ENCODE measurements at regions not wholly inside any gene's neighbourhood (a gene's known extent, or its start where the extent isn't known, plus 50 kb on each side); places are given as distances from the start of the nearest gene placed in this dataset.
"Not testable (repeated sequence)": the region's sequence is repeated elsewhere in the genome, so short reads cannot be mapped to it uniquely, and the experiment has no call there.

DNA sequence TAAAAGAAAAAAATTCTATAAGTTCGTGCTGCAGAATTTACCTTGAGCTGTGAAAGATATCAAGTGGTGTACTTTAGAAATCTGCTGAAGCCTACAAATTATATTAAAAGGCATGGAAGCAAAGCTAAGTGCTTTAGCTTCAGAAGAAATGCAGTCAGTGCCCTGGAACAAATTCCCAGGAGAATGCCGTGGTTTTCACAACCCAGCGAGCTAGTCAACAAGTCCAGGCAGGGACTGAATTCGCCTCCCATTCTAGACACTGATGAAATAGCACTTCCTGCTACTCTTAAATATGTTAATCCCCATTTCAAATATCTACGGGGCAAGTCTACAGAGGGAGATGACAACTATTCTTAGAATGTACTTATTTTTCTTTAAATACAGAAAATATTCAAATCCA lies 326.4 kb upstream of the IGF1R start:
- H3K27ac Mint-ChIP-seq = no peak overlapping the region
- H3K4me1 Mint-ChIP-seq = no peaks in the 10 kb centered on the region
- H3K4me3 Mint-ChIP-seq = no peak overlapping the region
- ATAC-seq = no peak
- H3K9me3 Mint-ChIP-seq = peaks cover 4% of the 10 kb centered on the region
- H3K27me3 Mint-ChIP-seq = no peaks in the 10 kb centered on the region
- no peaks in the 10 kb centered on the region for H3K36me3 Mint-ChIP-seq

DNA sequence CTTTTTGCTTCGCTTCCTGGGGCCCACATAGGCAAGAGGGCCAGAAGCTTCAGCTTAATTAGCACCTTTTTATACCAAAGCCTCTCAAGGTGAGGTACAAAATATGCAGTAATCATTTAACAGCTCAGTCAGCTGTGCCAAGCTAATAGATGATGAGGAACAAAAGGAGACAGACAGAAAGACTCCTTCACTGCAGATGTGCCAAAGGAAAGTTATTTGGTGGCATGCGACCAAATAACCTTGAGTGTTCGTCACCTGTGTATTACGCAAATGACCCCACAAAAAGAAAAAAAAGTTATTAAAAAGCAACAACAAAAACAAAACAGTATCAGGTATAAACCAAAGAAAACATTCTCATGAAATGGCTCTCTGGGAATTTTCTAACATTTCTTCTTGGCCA lies 325.8 kb upstream of the IGF1R start:
- H3K4me3 Mint-ChIP-seq = no peak overlapping the region
- H3K27ac Mint-ChIP-seq = no peak overlapping the region
- H3K27me3 Mint-ChIP-seq = no peaks in the 10 kb centered on the region
- no peaks in the 10 kb centered on the region for H3K4me1 Mint-ChIP-seq
- no peaks in the 10 kb centered on the region for H3K36me3 Mint-ChIP-seq
- peaks cover 4% of the 10 kb centered on the region for H3K9me3 Mint-ChIP-seq
- ATAC-seq = no peak

DNA sequence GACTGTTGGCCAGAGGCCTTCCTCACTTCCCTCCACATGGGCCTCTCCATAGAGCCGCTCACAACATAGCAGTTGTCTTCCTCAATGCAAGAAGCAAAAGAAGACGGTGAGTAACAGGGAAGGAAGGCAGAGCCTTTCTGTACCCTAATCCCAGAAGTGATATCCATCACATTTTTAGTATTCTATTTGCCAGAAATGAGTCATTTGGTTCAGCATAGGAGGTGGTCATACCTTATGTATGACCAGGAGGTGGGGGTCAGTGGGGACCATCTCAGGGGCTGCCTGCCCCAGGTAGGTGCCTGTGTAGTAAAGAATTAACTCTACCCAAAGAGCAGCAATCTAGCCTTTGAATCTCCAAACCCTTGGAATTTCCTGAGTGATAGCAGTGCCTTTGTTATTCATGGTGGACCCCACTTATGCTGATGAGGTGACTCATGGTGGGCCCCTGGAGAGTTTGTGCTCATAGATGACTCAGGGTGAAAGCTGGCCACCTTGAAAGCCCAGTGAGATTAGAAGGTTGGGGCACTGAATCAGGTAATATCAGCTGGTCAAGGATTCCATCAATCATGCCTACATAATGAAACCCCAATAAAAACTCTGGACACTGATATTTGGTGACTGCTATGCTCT lies 323.9 kb upstream of the IGF1R start:
- no peak overlapping the region for H3K27ac Mint-ChIP-seq
- no peak overlapping the region for H3K4me3 Mint-ChIP-seq
- peaks cover 2% of the 10 kb centered on the region for H3K9me3 Mint-ChIP-seq
- no peaks in the 10 kb centered on the region for H3K36me3 Mint-ChIP-seq
- no peaks in the 10 kb centered on the region for H3K27me3 Mint-ChIP-seq
- no peak for ATAC-seq
- no peaks in the 10 kb centered on the region for H3K4me1 Mint-ChIP-seq

DNA sequence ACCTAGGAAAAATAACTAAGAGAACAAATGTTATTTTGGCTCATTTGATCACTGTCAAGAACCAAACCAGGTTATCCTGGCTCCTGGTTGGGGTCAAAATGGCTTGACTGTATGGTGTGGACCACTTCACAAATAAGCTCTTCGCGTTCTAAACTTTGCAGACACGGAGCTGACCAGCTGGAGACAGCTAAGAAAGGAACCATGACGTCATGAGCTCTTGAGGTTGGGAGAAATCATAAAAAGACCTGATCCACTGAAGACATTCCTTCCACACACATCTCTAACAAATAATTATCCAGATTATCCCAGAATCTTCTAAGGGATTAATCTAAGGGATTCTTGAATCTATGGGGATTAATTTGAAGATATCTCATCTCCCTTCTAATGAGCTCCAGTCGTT lies 321.5 kb upstream of the IGF1R start:
- Mint-ChIP-seq H3K36me3 (no peaks in the 10 kb centered on the region), H3K9me3 (no peaks in the 10 kb centered on the region), H3K4me1 (no peaks in the 10 kb centered on the region), H3K4me3 (no peak overlapping the region), H3K27ac (no peak overlapping the region), H3K27me3 (no peaks in the 10 kb centered on the region)
- no peak for ATAC-seq

DNA sequence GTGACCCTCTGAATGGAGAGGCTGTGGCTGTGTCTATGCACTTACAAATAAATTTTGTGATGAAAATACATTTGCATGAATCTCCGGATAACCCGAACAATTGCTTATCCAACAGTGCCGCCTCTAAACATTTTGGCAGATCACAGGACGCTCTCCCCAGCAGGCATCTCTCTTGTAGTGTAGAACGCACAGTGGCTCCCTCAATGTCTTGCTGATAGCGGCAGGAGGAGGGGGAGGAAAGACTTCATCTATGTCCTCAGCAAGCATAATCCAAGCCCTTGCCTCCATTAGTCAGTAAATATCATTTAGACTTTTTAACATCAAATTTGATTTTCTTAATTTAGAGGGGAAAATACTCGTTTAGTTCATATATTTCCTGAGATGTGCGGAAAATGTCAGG lies 318.1 kb upstream of the IGF1R start:
- Mint-ChIP-seq H3K4me1 (no peaks in the 10 kb centered on the region), H3K36me3 (no peaks in the 10 kb centered on the region), H3K27me3 (no peaks in the 10 kb centered on the region), H3K27ac (no peak overlapping the region), H3K4me3 (no peak overlapping the region), H3K9me3 (no peaks in the 10 kb centered on the region)
- no peak for ATAC-seq

DNA sequence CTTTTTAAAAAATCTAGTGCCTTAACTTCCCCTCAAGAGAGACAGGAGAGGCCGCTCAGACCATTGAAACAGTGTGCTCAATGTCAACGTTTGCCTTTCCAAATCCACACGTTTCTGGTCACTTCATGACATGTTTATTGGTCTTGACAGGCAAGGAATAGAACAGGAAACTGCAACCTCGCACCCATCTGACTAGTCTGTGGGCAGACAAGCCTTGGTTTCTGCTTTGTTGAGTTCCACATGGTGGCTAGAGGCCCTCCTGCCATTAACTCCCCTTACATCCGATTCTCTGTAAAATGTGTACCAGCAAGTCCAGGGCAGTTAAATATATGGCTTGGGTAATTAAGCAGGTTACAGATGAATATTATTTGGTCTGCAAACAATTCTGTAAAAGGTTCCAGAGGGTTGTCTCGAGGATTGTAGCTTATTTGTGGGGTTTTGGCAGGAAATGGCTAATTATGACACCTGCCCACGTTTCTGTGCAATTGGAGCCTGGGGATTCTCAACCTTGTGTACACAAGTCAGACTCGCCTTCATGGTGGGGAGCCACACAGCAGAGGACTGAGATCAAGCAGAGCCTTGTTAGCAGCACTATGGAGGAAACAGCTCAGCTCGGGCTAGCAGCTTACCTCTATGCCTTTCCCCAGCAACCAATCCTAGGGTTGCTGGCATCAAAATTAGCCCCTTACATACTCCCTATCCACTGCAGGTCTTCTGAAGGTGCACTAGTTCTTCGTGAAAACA lies 317.5 kb upstream of the IGF1R start:
- ATAC-seq = no peak
- H3K9me3 Mint-ChIP-seq = peaks cover 4% of the 10 kb centered on the region
- H3K4me3 Mint-ChIP-seq = no peak overlapping the region
- no peaks in the 10 kb centered on the region for H3K36me3 Mint-ChIP-seq
- H3K27me3 Mint-ChIP-seq = no peaks in the 10 kb centered on the region
- no peak overlapping the region for H3K27ac Mint-ChIP-seq
- no peaks in the 10 kb centered on the region for H3K4me1 Mint-ChIP-seq

DNA sequence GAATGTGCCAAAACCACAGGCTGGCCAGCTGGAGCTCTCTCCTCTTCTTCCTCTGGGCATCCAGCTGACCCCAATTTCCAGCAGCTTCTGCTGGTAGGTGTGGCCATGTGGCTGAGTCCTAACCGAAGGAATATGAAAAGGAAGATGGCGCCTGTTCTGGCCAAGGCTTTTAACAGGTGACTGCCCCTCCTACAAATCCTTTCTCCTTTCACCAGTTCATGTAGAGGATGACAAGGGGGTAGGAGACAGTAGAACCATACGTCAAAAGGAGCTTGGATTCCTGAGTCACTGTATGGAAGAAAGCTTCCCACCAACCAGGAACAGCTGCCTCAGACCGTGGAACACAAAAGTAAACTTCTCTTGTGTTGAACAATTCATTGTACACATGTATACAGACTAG lies 316.7 kb upstream of the IGF1R start:
- H3K27ac Mint-ChIP-seq = no peak overlapping the region
- no peaks in the 10 kb centered on the region for H3K36me3 Mint-ChIP-seq
- H3K27me3 Mint-ChIP-seq = no peaks in the 10 kb centered on the region
- peaks cover 4% of the 10 kb centered on the region for H3K9me3 Mint-ChIP-seq
- no peaks in the 10 kb centered on the region for H3K4me1 Mint-ChIP-seq
- no peak overlapping the region for H3K4me3 Mint-ChIP-seq
- ATAC-seq = no peak

DNA sequence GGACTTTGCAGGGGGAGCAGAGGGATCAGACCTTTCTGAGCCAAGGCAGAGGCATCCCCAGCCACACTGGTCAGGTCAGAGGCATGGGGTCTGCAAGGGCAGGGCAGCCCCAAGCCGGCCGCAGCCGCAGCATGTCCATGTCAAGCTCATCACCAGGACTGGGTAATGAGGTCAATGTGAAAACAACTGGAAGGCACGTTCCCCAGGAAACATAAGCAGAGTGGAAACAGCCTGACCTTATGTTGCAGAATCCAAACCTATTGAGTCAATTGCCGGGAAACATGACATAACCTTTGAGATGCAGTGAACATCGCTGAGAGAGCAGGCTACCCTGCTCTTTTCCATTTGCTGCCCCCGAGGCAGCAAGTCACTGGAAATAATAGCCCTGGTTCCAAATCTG lies 315.1 kb upstream of the IGF1R start:
- peaks cover 4% of the 10 kb centered on the region for H3K9me3 Mint-ChIP-seq
- H3K4me1 Mint-ChIP-seq = no peaks in the 10 kb centered on the region
- H3K27me3 Mint-ChIP-seq = no peaks in the 10 kb centered on the region
- ATAC-seq = no peak
- no peak overlapping the region for H3K27ac Mint-ChIP-seq
- no peak overlapping the region for H3K4me3 Mint-ChIP-seq
- H3K36me3 Mint-ChIP-seq = no peaks in the 10 kb centered on the region

DNA sequence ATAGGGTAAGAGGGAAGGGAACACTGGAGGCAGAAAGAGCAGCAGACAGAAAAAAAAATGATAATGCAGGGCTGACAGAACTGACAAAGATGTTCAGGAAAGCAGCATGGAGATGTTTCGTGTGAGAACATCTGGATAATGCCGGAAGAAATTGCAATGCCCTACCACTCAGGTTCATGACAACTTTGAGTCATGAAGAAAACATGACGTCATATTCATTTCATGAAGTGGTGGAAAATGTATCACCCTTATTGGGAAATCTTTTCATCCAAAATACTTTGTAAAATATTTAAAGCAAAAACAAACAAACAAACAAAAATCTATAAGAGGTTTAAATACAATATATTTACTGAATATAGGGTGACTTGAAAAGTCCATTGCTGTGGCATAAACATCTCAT lies 305.4 kb upstream of the IGF1R start:
- no peak for ATAC-seq
- Mint-ChIP-seq H3K4me3 (no peak overlapping the region), H3K4me1 (no peaks in the 10 kb centered on the region), H3K36me3 (no peaks in the 10 kb centered on the region), H3K27ac (no peak overlapping the region), H3K9me3 (peaks cover 7% of the 10 kb centered on the region), H3K27me3 (no peaks in the 10 kb centered on the region)

DNA sequence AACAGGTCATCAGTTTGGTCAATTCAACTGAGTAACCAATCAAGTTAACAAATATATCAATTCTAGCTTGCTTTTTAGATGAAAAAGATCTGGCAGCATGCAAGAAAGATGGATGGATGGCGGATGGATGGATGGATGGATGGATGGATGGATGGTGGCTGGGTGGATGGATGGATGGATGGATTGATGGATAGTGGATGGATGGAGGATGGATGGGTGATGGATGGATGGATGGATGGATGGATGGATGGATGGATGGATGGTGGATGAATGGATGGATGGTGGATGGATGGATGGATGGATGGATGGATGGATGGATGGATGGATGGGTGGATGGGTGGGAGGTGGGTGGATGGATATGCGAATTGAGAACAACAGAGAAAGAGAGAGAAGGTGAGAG lies 303.7 kb upstream of the IGF1R start:
- Mint-ChIP-seq H3K27ac (no peak overlapping the region), H3K9me3 (peaks cover 7% of the 10 kb centered on the region), H3K27me3 (no peaks in the 10 kb centered on the region), H3K4me3 (no peak overlapping the region), H3K36me3 (no peaks in the 10 kb centered on the region), H3K4me1 (no peaks in the 10 kb centered on the region)
- ATAC-seq = no peak

DNA sequence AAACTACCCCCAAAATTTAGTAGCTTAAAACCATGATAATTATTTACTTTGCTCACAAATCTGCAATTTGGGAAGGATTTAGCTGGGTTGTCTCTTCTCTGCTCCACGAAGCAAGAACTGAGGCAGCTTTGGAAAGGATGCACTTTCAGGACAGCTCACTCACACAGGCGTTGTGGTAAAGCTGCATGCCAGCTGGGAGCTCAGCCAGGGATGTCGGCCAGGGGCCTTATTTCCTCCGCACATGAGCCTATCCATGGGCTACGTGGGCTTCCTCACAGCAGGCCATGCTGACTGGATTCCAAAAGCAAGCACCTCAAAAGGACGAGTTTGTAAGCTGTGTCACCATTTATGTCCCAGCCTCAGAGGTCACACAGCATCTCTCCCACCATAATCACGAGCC lies 301.3 kb upstream of the IGF1R start:
- H3K27me3 Mint-ChIP-seq = no peaks in the 10 kb centered on the region
- H3K9me3 Mint-ChIP-seq = peaks cover 4% of the 10 kb centered on the region
- no peak for ATAC-seq
- H3K4me1 Mint-ChIP-seq = no peaks in the 10 kb centered on the region
- no peaks in the 10 kb centered on the region for H3K36me3 Mint-ChIP-seq
- H3K27ac Mint-ChIP-seq = no peak overlapping the region
- H3K4me3 Mint-ChIP-seq = no peak overlapping the region

DNA sequence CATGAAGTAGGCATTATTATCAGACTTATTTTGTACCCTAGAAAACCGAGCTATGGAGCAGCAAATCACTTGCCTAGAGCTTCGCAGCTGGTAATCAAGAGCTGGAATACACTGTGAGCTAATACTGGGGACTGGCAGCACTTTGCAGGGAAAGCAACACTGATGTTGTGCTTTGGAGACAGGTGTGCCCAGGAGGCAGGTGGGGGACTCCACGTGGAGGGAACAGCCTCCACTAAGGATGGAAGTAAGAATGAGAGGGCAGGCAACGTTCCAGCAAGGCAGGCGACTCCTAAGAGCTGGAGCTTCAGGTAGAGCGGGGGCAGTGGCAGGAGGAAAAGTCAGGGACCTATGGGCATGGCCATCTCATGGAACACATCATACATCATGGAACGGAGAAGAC lies 300.5 kb upstream of the IGF1R start:
- Mint-ChIP-seq H3K36me3 (no peaks in the 10 kb centered on the region), H3K4me3 (no peak overlapping the region), H3K27me3 (no peaks in the 10 kb centered on the region), H3K27ac (no peak overlapping the region), H3K9me3 (peaks cover 4% of the 10 kb centered on the region), H3K4me1 (no peaks in the 10 kb centered on the region)
- ATAC-seq = no peak

DNA sequence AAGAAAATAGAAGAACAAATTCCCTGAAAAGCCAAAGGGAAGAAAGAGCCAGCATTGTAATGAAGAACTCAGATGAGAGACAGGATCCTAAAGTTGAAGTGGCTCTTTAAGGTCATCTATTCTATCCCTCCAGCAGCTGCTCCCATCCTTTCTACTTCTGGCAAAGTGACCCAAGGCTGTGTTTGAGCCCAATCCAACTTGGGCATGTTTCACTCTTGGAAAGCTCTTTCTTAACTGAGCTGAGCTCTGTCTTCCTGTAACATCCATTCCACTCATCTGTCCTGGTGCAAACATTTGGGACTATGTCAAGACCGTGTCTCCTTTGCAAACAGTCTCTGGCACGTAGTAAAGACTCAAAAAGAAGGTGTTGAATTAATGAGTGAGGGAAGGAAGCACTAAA lies 298.1 kb upstream of the IGF1R start:
- no peak overlapping the region for H3K4me3 Mint-ChIP-seq
- H3K27me3 Mint-ChIP-seq = no peaks in the 10 kb centered on the region
- no peaks in the 10 kb centered on the region for H3K36me3 Mint-ChIP-seq
- peaks cover 4% of the 10 kb centered on the region for H3K9me3 Mint-ChIP-seq
- H3K27ac Mint-ChIP-seq = no peak overlapping the region
- no peaks in the 10 kb centered on the region for H3K4me1 Mint-ChIP-seq
- no peak for ATAC-seq

DNA sequence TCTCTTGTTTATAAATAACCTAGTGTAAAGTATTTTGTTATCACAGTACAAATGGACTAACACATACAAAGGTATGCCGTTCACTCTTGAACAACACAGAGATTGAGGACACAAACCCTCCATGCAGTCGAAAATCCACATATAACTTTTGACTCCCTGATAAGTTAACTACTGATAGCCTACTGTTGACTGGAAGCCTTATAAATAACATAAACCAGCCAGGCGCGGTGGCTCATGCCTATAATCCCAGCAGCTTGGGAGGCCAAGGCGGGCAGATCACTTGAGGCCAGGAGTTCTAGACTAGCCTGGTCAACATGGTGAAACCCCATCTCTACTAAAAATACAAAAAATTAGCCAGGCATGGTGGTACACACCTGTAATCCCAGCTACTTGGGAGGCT lies 290.1 kb upstream of the IGF1R start:
- H3K4me1 Mint-ChIP-seq, H3K27me3 Mint-ChIP-seq, H3K36me3 Mint-ChIP-seq, ATAC-seq, H3K4me3 Mint-ChIP-seq, H3K27ac Mint-ChIP-seq: not testable (repeated sequence)
- peaks cover 12% of the 10 kb centered on the region for H3K9me3 Mint-ChIP-seq

DNA sequence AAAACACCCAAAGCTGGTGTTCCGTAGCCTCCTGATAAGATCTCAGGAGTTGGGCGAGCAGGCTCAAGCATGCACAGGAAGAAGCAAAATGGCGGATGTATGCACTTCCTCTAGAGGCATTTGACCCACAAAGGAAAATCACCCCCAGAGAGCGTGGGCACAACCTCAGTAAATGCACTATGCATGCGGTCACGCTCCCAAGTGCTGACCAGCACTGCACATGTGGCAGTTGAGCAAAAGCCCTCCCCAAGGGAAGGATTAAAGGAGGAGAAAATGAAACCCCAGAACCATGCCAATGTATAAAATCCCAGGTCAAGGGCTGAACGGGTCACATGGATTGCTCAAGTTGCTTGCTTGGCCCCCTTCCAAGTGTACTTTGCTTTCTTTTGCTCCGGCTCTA lies 289.4 kb upstream of the IGF1R start:
- no peaks in the 10 kb centered on the region for H3K36me3 Mint-ChIP-seq
- H3K9me3 Mint-ChIP-seq = peaks cover 12% of the 10 kb centered on the region
- no peaks in the 10 kb centered on the region for H3K27me3 Mint-ChIP-seq
- H3K4me1 Mint-ChIP-seq = no peaks in the 10 kb centered on the region
- no peak for ATAC-seq
- no peak overlapping the region for H3K27ac Mint-ChIP-seq
- no peak overlapping the region for H3K4me3 Mint-ChIP-seq

DNA sequence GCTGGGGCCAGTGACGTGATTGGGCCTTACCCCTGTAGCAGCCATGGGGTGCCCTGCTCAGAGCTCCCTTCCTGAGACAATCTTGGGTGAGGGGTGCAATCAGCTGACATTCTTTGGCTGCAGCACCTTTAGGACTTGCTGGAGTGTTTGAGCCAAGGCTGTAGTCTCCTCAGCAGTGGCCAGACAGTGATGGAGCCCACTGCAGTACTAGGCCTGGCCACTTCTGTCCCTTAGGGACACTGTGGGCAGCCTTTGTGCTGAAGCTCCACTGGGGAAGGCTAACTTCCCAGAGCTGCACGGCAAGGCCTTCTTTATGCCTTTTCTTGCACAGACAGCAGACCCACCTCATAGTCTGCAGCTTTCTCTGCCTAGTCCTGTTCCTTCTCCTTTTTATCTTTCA lies 284.9 kb upstream of the IGF1R start:
- H3K27ac Mint-ChIP-seq = no peak overlapping the region
- no peak overlapping the region for H3K4me3 Mint-ChIP-seq
- no peaks in the 10 kb centered on the region for H3K9me3 Mint-ChIP-seq
- ATAC-seq = no peak
- no peaks in the 10 kb centered on the region for H3K27me3 Mint-ChIP-seq
- no peaks in the 10 kb centered on the region for H3K36me3 Mint-ChIP-seq
- H3K4me1 Mint-ChIP-seq = no peaks in the 10 kb centered on the region

All from stimulated activated memory B cell treated with anti-CD40 and anti-IgM and Interleukin-4, amounts not matched to agents 10 μg/mL and 1 μg/mL and 100 μg/mL, for 72 hours (primary cell).